GM12878 (cell line): ENCODE measurements at regions not wholly inside any gene's neighbourhood (a gene's known extent, or its start where the extent isn't known, plus 50 kb on each side); places are given as distances from the start of the nearest gene placed in this dataset.

Experiments
- ATAC-seq: fragments of 200-7000 bp; cut with Tn5 transposase; 3 replicates; pipeline ENCODE4 v1.9.1; 2020; ENCODE audit warnings: mild to moderate bottlenecking, moderate library complexity
- BruUV-seq: library from RNA; stranded (reverse); fragments of 400-500 nt; replicated peaks from 2 replicates; lab custom pipeline; 2021; lab: Mats Ljungman, UMichigan
- CTCF ChIA-PET: fragments of 300-600 bp; sonication (Branson Sonifier 250); formaldehyde crosslinking; extraction: SDS; loops from one replicate; lab custom pipeline; 2021; ENCODE audit warnings: inconsistent platforms; lab: Yijun Ruan, JAX
- POLR2A ChIA-PET: fragments of 350-600 bp; formaldehyde crosslinking; extraction: SDS; loops from one replicate; lab custom pipeline; 2021; ENCODE audit warnings: inconsistent platforms; lab: Charles Lee
- RAD21 ChIA-PET: fragments of 300-600 bp; sonication (Branson Sonifier 250); formaldehyde crosslinking; loops from one replicate; lab custom pipeline; 2023; ENCODE audit warnings: antibody characterized with exemption; ENCODE audit not compliant: unreplicated experiment; lab: Charles Lee
- SMC1A ChIA-PET: fragments of 300-600 bp; sonication (Branson Sonifier 250); formaldehyde crosslinking; loops from one replicate; lab custom pipeline; 2023; ENCODE audit not compliant: unreplicated experiment, uncharacterized antibody; lab: Charles Lee
- DNase-seq: peaks from one replicate; pipeline ENCODE4 v3.0.0-alpha.2; 2011; ENCODE audit warnings: low read depth, low spot score
- FAIRE-seq: peaks from 3 replicates; lab custom pipeline; 2011; peaks lifted over from hg19 to GRCh38; lab: Jason Lieb, UNC
- H2AFZ ChIP-seq: 2 replicates; pipeline ENCODE4 v1.6.0; 2011; ENCODE audit warnings: low read depth, low read length, control low read depth; ENCODE audit not compliant: control insufficient read depth
- H3K27ac ChIP-seq: 2 replicates; pipeline ENCODE4 v1.5.1; 2011; ENCODE audit warnings: control low read depth; ENCODE audit not compliant: control insufficient read depth, insufficient read depth
- H3K27me3 ChIP-seq, 2 experiments: replicated peaks in 1 of 2; 2 replicates each; pipeline versions ENCODE4 v1.6.0 to v1.6.1; 2011; ENCODE audit warnings: low read length in 1 of 2; ENCODE audit not compliant: control insufficient read depth in 2 of 2, insufficient read depth in 2 of 2
- H3K36me3 ChIP-seq, 2 experiments: 2 replicates each; pipeline ENCODE4 v1.5.1; 2011; ENCODE audit warnings: low read length in 1 of 2; ENCODE audit not compliant: control insufficient read depth in 2 of 2, insufficient read depth in 2 of 2
- H3K4me1 ChIP-seq: 2 replicates; pipeline ENCODE4 v1.6.1; 2011; ENCODE audit warnings: mild to moderate bottlenecking, low read length, moderate library complexity, mixed read lengths; ENCODE audit not compliant: control insufficient read depth, insufficient read depth
- H3K4me2 ChIP-seq: 2 replicates; pipeline ENCODE4 v1.6.0; 2011; ENCODE audit warnings: control low read depth; ENCODE audit not compliant: control insufficient read depth, insufficient read depth
- H3K4me3 ChIP-seq: fragments of 200-600 bp; sonication (generic); 2 replicates; pipeline ENCODE4 v1.5.1; 2016
- H3K79me2 ChIP-seq: 2 replicates; pipeline ENCODE4 v1.6.0; 2011; ENCODE audit warnings: low read length; ENCODE audit not compliant: control insufficient read depth, insufficient read depth
- H3K9ac ChIP-seq: 2 replicates; pipeline ENCODE4 v1.8.0; 2011; ENCODE audit warnings: low read length, control low read depth, mixed read lengths; ENCODE audit not compliant: control insufficient read depth, insufficient read depth
- H3K9me3 ChIP-seq: replicated peaks from 3 replicates; pipeline ENCODE4 v1.5.1; 2011; ENCODE audit warnings: mild to moderate bottlenecking, low read length; ENCODE audit not compliant: control insufficient read depth, insufficient read depth
- H4K20me1 ChIP-seq: 2 replicates; pipeline ENCODE4 v1.6.0; 2011; ENCODE audit not compliant: control insufficient read depth, insufficient read depth
- HDAC6 ChIP-seq: fragments of 200-600 bp; sonication (generic); IDR thresholded peaks from one replicate; pipeline ENCODE4 v1.8.0; 2017; ENCODE audit warnings: antibody characterized with exemption; ENCODE audit not compliant: unreplicated experiment
- HDGF ChIP-seq: fragments of 450-650 bp; IDR thresholded peaks from 2 replicates; pipeline ENCODE4 v1.6.1; 2016; ENCODE audit warnings: antibody characterized with exemption
- IRF4 ChIP-seq: IDR thresholded peaks from 2 replicates; pipeline ENCODE4 v1.6.1; 2011; ENCODE audit warnings: low read depth, low read length
- KLF5 ChIP-seq: fragments of 450-650 bp; IDR thresholded peaks from 2 replicates; pipeline ENCODE4 v1.6.1; 2014; ENCODE audit warnings: mild to moderate bottlenecking; ENCODE audit not compliant: partially characterized antibody
- MYB ChIP-seq: fragments of 150-350 bp; IDR thresholded peaks from 2 replicates; pipeline ENCODE4 v1.6.1; 2014; ENCODE audit warnings: mild to moderate bottlenecking, low read depth, low read length, borderline replicate concordance
- PAX8 ChIP-seq: fragments of 450-650 bp; IDR thresholded peaks from 2 replicates; pipeline ENCODE4 v1.6.1; 2017; ENCODE audit warnings: mild to moderate bottlenecking, moderate library complexity
- RFX5 ChIP-seq: IDR thresholded peaks from 2 replicates; pipeline ENCODE4 v1.6.1; 2011; ENCODE audit warnings: low read depth, low read length, improper control_type of control experiment
- SP1 ChIP-seq: IDR thresholded peaks from one replicate; pipeline ENCODE4 v1.6.1; 2011; ENCODE audit warnings: low read depth, low read length
- SUPT20H ChIP-seq: IDR thresholded peaks from 2 replicates; pipeline ENCODE4 v1.6.1; 2011; ENCODE audit warnings: low read depth, mild to moderate bottlenecking, low read length, moderate library complexity, borderline replicate concordance; ENCODE audit not compliant: control insufficient read depth
- SUZ12 ChIP-seq: fragments of 200-600 bp; sonication (generic); IDR thresholded peaks from one replicate; pipeline ENCODE4 v1.6.1; 2018; ENCODE audit warnings: antibody characterized with exemption, mild to moderate bottlenecking; ENCODE audit not compliant: unreplicated experiment
- TARDBP ChIP-seq: IDR thresholded peaks from 2 replicates; pipeline ENCODE4 v1.6.1; 2016; ENCODE audit warnings: borderline replicate concordance
- WRNIP1 ChIP-seq: IDR thresholded peaks from 2 replicates; pipeline ENCODE4 v1.6.1; 2011; ENCODE audit warnings: low read depth, low read length, improper control_type of control experiment, borderline replicate concordance
- WGBS: methylation state at CpG from one replicate; pipeline ENCODE4 v1.1.6; 2016; ENCODE audit warnings: low lambda C conversion rate; ENCODE audit not compliant: insufficient replicate concordance, insufficient coverage; ENCODE audit errors: missing lambda C conversion rate; 5-methylcytosine and 5-hydroxymethylcytosine counted together
- in situ Hi-C: fragments of 300-500 bp; cut with MboI; formaldehyde crosslinking; loops from 9 replicates; pipeline ENCODE4 v1.14.3; 2018; ENCODE audit warnings: mixed read lengths
- intact Hi-C: fragments of 100-400 bp; cut with micrococcal nuclease; formaldehyde crosslinking; loops from one replicate; pipeline ENCODE4 v1.14.2; 2022; ENCODE audit not compliant: unreplicated experiment
- TF ChIP-seq, protein P1 (sequence below): fragments of 450-650 bp; IDR thresholded peaks from 2 replicates; pipeline ENCODE4 v1.6.1; 2017; ENCODE audit warnings: antibody characterized with exemption, mild to moderate bottlenecking, moderate library complexity
- TF ChIP-seq, protein P2 (sequence below): IDR thresholded peaks from 2 replicates; pipeline ENCODE4 v1.6.1; 2012; ENCODE audit warnings: low read depth, low read length, improper control_type of control experiment

DNA sequence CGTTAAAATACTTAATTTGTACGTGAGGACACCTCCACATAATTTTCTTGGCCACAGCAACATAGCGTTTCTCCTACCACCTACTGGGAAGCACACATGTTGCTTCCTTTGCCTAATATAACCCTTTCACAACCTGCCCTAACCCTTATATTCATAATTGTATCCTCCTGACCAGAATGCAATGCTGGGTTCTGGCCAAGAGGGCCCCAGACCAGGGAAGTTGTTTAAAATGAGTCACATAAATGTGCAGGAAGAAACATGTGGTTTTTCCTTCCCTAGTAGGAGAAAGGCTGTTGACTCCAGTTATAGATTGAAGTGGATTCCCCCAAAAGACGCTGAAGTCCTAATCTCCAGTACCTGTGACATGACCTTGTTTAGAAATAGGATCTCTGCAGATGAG, 187.3 kb downstream of the NUFIP1 start:
- SMC1A ChIA-PET: no interaction called here
- H3K4me1 ChIP-seq: no peaks in the 10 kb centered on the region

DNA sequence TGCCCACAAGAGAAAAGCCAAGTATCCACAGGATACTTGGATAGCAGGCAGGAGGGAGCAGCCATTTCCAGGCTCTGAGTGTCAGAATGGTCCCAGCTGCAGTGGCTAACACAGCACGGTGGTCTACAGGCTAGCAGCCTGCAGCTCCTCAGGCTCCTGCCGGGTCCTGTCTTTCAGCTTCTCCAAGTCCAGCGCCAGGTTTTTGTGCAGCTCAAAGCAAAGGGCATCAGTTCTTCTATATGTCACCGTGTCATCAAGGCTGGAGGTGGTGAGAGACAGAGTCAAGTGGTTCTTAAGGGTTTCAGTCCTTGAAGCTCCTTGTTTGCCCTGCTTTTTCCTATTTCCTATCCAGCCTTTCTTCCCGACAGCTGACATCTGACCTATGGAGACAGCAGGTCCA, 188.6 kb downstream of the NUFIP1 start:
- Histone ChIP-seq H3K4me2 (no peak overlapping the region), H2AFZ (no peak overlapping the region), H4K20me1 (no peaks in the 10 kb centered on the region), H3K79me2 (no peaks in the 10 kb centered on the region), H3K9me3 (no peaks in the 10 kb centered on the region), H3K27me3 (no peaks in the 10 kb centered on the region), H3K9ac (no peak overlapping the region), H3K4me3 (no peak overlapping the region), H3K27ac (no peak overlapping the region), H3K36me3 (no peaks in the 10 kb centered on the region), H3K4me1 (no peaks in the 10 kb centered on the region)
- no TSS peak for BruUV-seq
- ChIA-PET RAD21 (no interaction called here), CTCF (no interaction called here), POLR2A (no interaction called here), SMC1A (no interaction called here)
- in situ Hi-C loops: no loop called here
- DNase-seq (no peak), ATAC-seq (no peak), FAIRE-seq (no peak)
- WGBS: 71% methylated on average over 5 of the region's 5 CpGs
- intact Hi-C loops: no loop called here
- TF ChIP-seq RFX5 (no peak), SUZ12 (no peak), WRNIP1 (no peak), SP1 (no peak), IRF4 (no peak), HDGF (no peak), PAX8 (no peak), SUPT20H (no peak), HDAC6 (no peak)
- TF ChIP-seq, protein P1, sequence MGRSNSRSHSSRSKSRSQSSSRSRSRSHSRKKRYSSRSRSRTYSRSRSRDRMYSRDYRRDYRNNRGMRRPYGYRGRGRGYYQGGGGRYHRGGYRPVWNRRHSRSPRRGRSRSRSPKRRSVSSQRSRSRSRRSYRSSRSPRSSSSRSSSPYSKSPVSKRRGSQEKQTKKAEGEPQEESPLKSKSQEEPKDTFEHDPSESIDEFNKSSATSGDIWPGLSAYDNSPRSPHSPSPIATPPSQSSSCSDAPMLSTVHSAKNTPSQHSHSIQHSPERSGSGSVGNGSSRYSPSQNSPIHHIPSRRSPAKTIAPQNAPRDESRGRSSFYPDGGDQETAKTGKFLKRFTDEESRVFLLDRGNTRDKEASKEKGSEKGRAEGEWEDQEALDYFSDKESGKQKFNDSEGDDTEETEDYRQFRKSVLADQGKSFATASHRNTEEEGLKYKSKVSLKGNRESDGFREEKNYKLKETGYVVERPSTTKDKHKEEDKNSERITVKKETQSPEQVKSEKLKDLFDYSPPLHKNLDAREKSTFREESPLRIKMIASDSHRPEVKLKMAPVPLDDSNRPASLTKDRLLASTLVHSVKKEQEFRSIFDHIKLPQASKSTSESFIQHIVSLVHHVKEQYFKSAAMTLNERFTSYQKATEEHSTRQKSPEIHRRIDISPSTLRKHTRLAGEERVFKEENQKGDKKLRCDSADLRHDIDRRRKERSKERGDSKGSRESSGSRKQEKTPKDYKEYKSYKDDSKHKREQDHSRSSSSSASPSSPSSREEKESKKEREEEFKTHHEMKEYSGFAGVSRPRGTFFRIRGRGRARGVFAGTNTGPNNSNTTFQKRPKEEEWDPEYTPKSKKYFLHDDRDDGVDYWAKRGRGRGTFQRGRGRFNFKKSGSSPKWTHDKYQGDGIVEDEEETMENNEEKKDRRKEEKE: no peak
- TF ChIP-seq, protein P2, sequence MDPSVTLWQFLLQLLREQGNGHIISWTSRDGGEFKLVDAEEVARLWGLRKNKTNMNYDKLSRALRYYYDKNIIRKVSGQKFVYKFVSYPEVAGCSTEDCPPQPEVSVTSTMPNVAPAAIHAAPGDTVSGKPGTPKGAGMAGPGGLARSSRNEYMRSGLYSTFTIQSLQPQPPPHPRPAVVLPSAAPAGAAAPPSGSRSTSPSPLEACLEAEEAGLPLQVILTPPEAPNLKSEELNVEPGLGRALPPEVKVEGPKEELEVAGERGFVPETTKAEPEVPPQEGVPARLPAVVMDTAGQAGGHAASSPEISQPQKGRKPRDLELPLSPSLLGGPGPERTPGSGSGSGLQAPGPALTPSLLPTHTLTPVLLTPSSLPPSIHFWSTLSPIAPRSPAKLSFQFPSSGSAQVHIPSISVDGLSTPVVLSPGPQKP: no peak

More for the DNA sequence above, 187.3 kb downstream of the NUFIP1 start:
- no peaks in the 10 kb centered on the region for H3K9me3 ChIP-seq
- H3K9ac ChIP-seq: no peak overlapping the region
- no TSS peak for BruUV-seq
- WGBS: 21% methylated on average over 4 of the region's 4 CpGs
- POLR2A ChIA-PET: no interaction called here
- H2AFZ ChIP-seq: no peak overlapping the region
- in situ Hi-C loops: no loop called here
- RAD21 ChIA-PET: no interaction called here
- no peak for DNase-seq
- no peak for FAIRE-seq
- no peak for ATAC-seq
- CTCF ChIA-PET: no interaction called here
- intact Hi-C loops: no loop called here
- H3K27me3 ChIP-seq: no peaks in the 10 kb centered on the region; a peak in 1 of 4 replicates
- H3K4me2 ChIP-seq: no peak overlapping the region
- H3K36me3 ChIP-seq: no peaks in the 10 kb centered on the region
- H3K27ac ChIP-seq: no peak overlapping the region
- H3K4me3 ChIP-seq: no peak overlapping the region
- no peak for TF ChIP-seq TARDBP
- no peak for TF ChIP-seq MYB
- no peak for TF ChIP-seq KLF5
- H3K79me2 ChIP-seq: no peaks in the 10 kb centered on the region
- H4K20me1 ChIP-seq: no peaks in the 10 kb centered on the region
